ENCODE measurements at regions not wholly inside any gene's neighbourhood (a gene's known extent, or its start where the extent isn't known, plus 50 kb on each side); places are given as distances from the start of the nearest gene placed in this dataset.

- intact Hi-C loops (cut with micrococcal nuclease): no loop called here
- no peak for DNase-seq
These were observed 190.1 kb downstream of the UBE3A start for GRCh38 chr15:25248583-25249235.

GRCh38 chr15:25249236-25250010 lies 189.4 kb downstream of the UBE3A start:
- Mint-ChIP-seq H3K27me3 (no peaks in the 10 kb centered on the region), H3K36me3 (peaks cover 0 to 10% (median 0%) of the 10 kb centered on the region in 5 donors), H3K4me1 (no peaks in the 10 kb centered on the region), H3K9me3 (peaks cover 5 to 33% (median 14%) of the 10 kb centered on the region in 11 donors), H3K4me3 (no peak overlapping the region), H3K27ac (no peak overlapping the region)
- CTCF ChIA-PET: no interaction called here
- Histone ChIP-seq H3K9me3 (ENCODE audit: control insufficient read depth in 2 of 3, low read length in 3 of 3) (peaks cover 0 to 30% (median 0%) of the 10 kb centered on the region in 3 experiments), H3K27me3 (ENCODE audit: control insufficient read depth in 2 of 2, insufficient read depth in 2 of 2, low read length in 2 of 2) (no peaks in the 10 kb centered on the region), H3K27ac (ENCODE audit: low read depth, low read length) (no peak overlapping the region), H3K4me1 (ENCODE audit: control insufficient read depth in 2 of 2, insufficient read depth in 2 of 2, low read length in 2 of 2) (no peaks in the 10 kb centered on the region), H3K4me3 (ENCODE audit: low read length) (no peak overlapping the region), H3K36me3 (ENCODE audit: control insufficient read depth in 2 of 3, insufficient read depth in 3 of 3, low read length in 3 of 3) (no peaks in the 10 kb centered on the region)
- no peak for ATAC-seq
- intact Hi-C loops (cut with micrococcal nuclease): no loop called here
- no peak for DNase-seq
- POLR2A ChIA-PET: no interaction called here

More at GRCh38 chr15:25248583-25249235, 190.1 kb downstream of the UBE3A start:
- no peak overlapping the region for H3K4me3 Mint-ChIP-seq
- H3K9me3 ChIP-seq (ENCODE audit: control insufficient read depth in 2 of 3, low read length in 3 of 3): peaks cover 0 to 30% (median 0%) of the 10 kb centered on the region in 3 experiments
- peaks cover 0 to 4% (median 0%) of the 10 kb centered on the region in 5 donors for H3K36me3 Mint-ChIP-seq
- peaks cover 0 to 30% (median 11%) of the 10 kb centered on the region in 11 donors for H3K9me3 Mint-ChIP-seq
- no peak overlapping the region for H3K27ac ChIP-seq (ENCODE audit: low read depth, low read length)
- no peaks in the 10 kb centered on the region for H3K27me3 ChIP-seq (ENCODE audit: control insufficient read depth in 2 of 2, insufficient read depth in 2 of 2, low read length in 2 of 2)
- no peaks in the 10 kb centered on the region for H3K36me3 ChIP-seq (ENCODE audit: control insufficient read depth in 2 of 3, insufficient read depth in 3 of 3, low read length in 3 of 3)
- no peak overlapping the region for H3K4me3 ChIP-seq (ENCODE audit: low read length)
- ChIA-PET CTCF (no interaction called here), POLR2A (no interaction called here)
- no peaks in the 10 kb centered on the region for H3K4me1 ChIP-seq (ENCODE audit: control insufficient read depth in 2 of 2, insufficient read depth in 2 of 2, low read length in 2 of 2)
- ATAC-seq: no peak
- H3K27ac Mint-ChIP-seq: no peak overlapping the region
- H3K27me3 Mint-ChIP-seq: no peaks in the 10 kb centered on the region
- H3K4me1 Mint-ChIP-seq: no peaks in the 10 kb centered on the region

DNA sequence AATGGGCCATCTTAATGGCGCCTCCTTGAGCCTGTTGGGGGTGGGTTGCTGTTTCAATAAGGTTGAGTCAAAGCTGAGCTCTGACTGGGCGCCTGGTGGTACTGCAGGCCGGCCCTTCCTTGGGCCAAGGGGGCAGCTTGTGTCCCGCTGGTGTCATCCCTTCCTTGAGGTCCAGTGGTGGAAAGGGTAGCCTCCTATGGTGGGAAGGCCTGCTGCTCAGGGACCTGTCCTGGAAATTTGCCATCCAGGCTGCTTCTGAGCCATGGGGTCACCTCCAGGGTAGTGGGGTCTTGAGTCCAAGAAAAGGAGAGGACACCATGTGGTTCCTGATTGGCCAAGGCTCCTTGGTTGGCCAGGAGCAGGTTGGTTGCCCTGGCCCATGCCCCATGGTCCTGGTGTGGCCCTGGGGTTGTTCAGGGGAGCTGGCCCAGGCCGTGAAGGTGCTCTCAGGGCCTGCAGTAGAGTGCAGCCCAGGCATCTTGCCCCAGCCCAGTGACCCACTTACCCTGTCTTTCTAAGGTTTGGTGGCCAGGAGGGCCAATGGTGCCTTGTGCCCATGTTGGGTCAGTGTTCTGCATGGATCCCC lies 188.7 kb downstream of the UBE3A start:
- Mint-ChIP-seq H3K27ac (no peak overlapping the region), H3K27me3 (no peaks in the 10 kb centered on the region), H3K4me3 (no peak overlapping the region), H3K9me3 (peaks cover 8 to 37% (median 18%) of the 10 kb centered on the region in 11 donors), H3K4me1 (no peaks in the 10 kb centered on the region), H3K36me3 (peaks cover 0 to 17% (median 0%) of the 10 kb centered on the region in 5 donors)
- DNase-seq (peak in 1 of 9 donors; percentile 1), ATAC-seq (no peak)
- no peaks in the 10 kb centered on the region for H3K36me3 ChIP-seq (ENCODE audit: control insufficient read depth in 2 of 3, insufficient read depth in 3 of 3, low read length in 3 of 3)
- H3K4me3 ChIP-seq (ENCODE audit: low read length): no peak overlapping the region
- H3K9me3 ChIP-seq (ENCODE audit: control insufficient read depth in 2 of 3, low read length in 3 of 3): peaks cover 0 to 25% (median 0%) of the 10 kb centered on the region in 3 experiments
- no peaks in the 10 kb centered on the region for H3K4me1 ChIP-seq (ENCODE audit: control insufficient read depth in 2 of 2, insufficient read depth in 2 of 2, low read length in 2 of 2)
- intact Hi-C loops (cut with micrococcal nuclease): no loop called here
- ChIA-PET POLR2A (no interaction called here), CTCF (no interaction called here)
- H3K27me3 ChIP-seq (ENCODE audit: control insufficient read depth in 2 of 2, insufficient read depth in 2 of 2, low read length in 2 of 2): no peaks in the 10 kb centered on the region
- no peak overlapping the region for H3K27ac ChIP-seq (ENCODE audit: low read depth, low read length)

DNA sequence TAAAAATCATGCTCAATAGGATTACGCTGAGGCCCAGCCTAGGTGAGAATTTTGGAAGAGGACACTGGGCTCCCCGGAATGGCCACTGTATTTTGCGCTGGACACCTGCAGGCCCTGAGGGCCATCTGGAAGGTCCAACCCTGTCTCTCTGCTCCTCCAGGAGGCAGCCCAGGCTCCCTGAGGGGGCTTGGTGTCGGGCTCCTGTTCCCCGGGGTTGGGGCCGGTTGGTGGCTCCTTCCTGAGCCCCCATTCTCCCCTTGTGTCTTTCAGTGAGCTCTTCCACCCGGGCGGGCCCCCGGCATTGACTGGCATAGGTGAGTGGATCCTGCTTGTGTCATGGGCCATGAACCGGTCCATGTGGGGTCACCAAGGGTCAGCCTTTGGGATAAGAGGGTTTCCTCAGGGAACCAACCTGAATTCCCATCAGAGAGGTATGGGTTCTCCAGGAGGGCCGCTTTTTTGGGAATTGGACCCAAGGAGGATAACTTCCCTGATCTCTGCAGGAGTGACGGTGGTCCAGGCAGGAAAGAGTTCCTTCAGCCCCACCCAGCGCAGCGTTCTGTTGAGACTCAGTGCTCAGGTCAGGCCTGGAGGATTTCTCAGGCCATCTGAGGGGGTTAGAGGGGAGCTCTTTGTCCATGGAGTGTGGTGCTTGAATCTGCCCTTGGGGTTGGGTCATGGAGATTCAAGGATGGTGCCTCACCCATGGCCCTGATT lies 187.8 kb downstream of the UBE3A start:
- intact Hi-C loops (cut with micrococcal nuclease): no loop called here
- peaks cover 0 to 16% (median 0%) of the 10 kb centered on the region in 3 experiments for H3K9me3 ChIP-seq (ENCODE audit: control insufficient read depth in 2 of 3, low read length in 3 of 3)
- H3K27me3 ChIP-seq (ENCODE audit: control insufficient read depth in 2 of 2, insufficient read depth in 2 of 2, low read length in 2 of 2): no peaks in the 10 kb centered on the region
- ChIA-PET CTCF (no interaction called here), POLR2A (no interaction called here)
- H3K4me3 ChIP-seq (ENCODE audit: low read length): no peak overlapping the region
- Mint-ChIP-seq H3K4me3 (no peak overlapping the region), H3K9me3 (peaks cover 11 to 44% (median 21%) of the 10 kb centered on the region in 11 donors), H3K27me3 (no peaks in the 10 kb centered on the region), H3K36me3 (peaks cover 0 to 17% (median 0%) of the 10 kb centered on the region in 5 donors), H3K27ac (no peak overlapping the region), H3K4me1 (no peaks in the 10 kb centered on the region)
- DNase-seq: no peak
- H3K36me3 ChIP-seq (ENCODE audit: control insufficient read depth in 2 of 3, insufficient read depth in 3 of 3, low read length in 3 of 3): no peaks in the 10 kb centered on the region
- H3K27ac ChIP-seq (ENCODE audit: low read depth, low read length): no peak overlapping the region
- H3K4me1 ChIP-seq (ENCODE audit: control insufficient read depth in 2 of 2, insufficient read depth in 2 of 2, low read length in 2 of 2): no peaks in the 10 kb centered on the region
- ATAC-seq: no peak

DNA sequence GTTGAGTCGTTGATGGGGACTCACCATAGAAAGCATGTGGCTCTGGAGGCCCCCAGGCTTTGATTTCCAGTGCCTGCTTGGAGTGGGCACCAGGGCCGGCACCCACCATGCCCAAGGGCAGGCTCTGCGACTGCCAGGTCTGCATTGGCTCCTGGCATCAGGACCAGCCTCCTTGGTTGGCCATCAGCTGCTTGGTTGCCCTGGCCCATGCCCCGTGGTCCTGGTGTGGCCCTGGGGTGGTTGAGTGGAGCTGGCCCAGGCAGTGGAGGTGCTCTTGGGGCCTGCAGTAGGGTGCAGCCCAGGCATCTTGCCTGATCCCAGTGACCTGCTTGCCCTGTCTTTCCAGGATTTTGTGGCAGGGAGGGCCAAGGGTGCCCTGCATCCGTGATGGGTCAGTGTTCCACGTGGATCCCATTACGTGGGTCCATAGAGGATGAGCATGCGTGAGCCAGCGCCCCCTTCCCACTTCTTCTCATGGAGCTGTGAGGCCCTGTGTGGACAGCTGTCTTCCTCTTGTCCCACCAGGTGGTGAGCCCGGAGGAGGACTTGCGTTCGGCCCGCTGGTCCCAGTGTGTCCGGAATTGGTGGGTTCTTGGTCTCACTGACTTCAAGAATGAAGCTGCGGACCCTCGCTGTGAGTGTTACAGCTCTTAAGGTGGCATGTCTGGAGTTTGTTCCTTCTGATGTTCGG lies 187.0 kb downstream of the UBE3A start:
- Histone ChIP-seq H3K27ac (ENCODE audit: low read depth, low read length) (no peak overlapping the region), H3K4me1 (ENCODE audit: control insufficient read depth in 2 of 2, insufficient read depth in 2 of 2, low read length in 2 of 2) (no peaks in the 10 kb centered on the region), H3K36me3 (ENCODE audit: control insufficient read depth in 2 of 3, insufficient read depth in 3 of 3, low read length in 3 of 3) (no peaks in the 10 kb centered on the region), H3K4me3 (ENCODE audit: low read length) (no peak overlapping the region), H3K27me3 (ENCODE audit: control insufficient read depth in 2 of 2, insufficient read depth in 2 of 2, low read length in 2 of 2) (no peaks in the 10 kb centered on the region), H3K9me3 (ENCODE audit: control insufficient read depth in 2 of 3, low read length in 3 of 3) (peaks cover 0 to 8% (median 0%) of the 10 kb centered on the region in 3 experiments)
- H3K9me3 Mint-ChIP-seq: peaks cover 11 to 44% (median 22%) of the 10 kb centered on the region in 11 donors
- H3K27ac Mint-ChIP-seq: no peak overlapping the region
- no peak overlapping the region for H3K4me3 Mint-ChIP-seq
- intact Hi-C loops (cut with micrococcal nuclease): no loop called here
- no peaks in the 10 kb centered on the region for H3K4me1 Mint-ChIP-seq
- DNase-seq: no peak
- CTCF ChIA-PET: no interaction called here
- peaks cover 0 to 21% (median 0%) of the 10 kb centered on the region in 5 donors for H3K36me3 Mint-ChIP-seq
- no peak for ATAC-seq
- POLR2A ChIA-PET: no interaction called here
- H3K27me3 Mint-ChIP-seq: peaks cover 0 to 3% (median 0%) of the 10 kb centered on the region in 5 donors

Data from naive thymus-derived CD4-positive, alpha-beta T cell (primary cell).